DND-41 (cell line): ENCODE measurements at regions not wholly inside any gene's neighbourhood (a gene's known extent, or its start where the extent isn't known, plus 50 kb on each side); places are given as distances from the start of the nearest gene placed in this dataset.

Experiments used
- EZH2 ChIP-seq: IDR thresholded peaks from 3 replicates; pipeline ENCODE4 v1.6.1; 2012; ENCODE audit warnings: borderline replicate concordance, low read depth, mild to moderate bottlenecking, moderate library complexity, low read length, inconsistent platforms; ENCODE audit not compliant: severe bottlenecking
- TF ChIP-seq, protein P1 (sequence below): IDR thresholded peaks from 2 replicates; pipeline ENCODE4 v1.5.1; 2012; ENCODE audit warnings: borderline replicate concordance, low read length, moderate library complexity, mild to moderate bottlenecking; ENCODE audit not compliant: poor library complexity, severe bottlenecking; ENCODE audit errors: extremely low read depth

DNA sequence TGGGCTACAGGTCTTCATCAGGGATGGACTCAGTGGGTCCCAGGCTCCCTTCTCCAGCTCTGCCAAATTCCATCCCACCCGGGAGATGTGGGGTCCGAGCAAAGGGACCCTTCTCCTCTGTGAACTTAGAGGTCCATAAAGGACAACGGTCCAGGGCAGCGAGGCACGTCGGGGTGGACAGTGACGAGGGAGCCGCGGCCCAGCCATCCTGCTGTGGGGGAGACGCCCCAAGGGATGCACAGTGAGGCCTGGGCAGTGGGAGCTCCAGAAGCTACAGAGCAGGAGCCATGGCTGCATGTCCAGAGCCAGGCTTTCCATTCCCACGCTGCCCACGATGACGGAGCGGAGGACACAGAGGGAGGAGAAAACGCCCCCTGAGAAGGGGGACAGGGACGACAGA, 107.5 kb upstream of the PPP1R26 start:
- TF ChIP-seq, protein P1, sequence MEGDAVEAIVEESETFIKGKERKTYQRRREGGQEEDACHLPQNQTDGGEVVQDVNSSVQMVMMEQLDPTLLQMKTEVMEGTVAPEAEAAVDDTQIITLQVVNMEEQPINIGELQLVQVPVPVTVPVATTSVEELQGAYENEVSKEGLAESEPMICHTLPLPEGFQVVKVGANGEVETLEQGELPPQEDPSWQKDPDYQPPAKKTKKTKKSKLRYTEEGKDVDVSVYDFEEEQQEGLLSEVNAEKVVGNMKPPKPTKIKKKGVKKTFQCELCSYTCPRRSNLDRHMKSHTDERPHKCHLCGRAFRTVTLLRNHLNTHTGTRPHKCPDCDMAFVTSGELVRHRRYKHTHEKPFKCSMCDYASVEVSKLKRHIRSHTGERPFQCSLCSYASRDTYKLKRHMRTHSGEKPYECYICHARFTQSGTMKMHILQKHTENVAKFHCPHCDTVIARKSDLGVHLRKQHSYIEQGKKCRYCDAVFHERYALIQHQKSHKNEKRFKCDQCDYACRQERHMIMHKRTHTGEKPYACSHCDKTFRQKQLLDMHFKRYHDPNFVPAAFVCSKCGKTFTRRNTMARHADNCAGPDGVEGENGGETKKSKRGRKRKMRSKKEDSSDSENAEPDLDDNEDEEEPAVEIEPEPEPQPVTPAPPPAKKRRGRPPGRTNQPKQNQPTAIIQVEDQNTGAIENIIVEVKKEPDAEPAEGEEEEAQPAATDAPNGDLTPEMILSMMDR: no peak
- TF ChIP-seq EZH2: no peak
